SK-N-SH (cell line): ENCODE measurements at regions not wholly inside any gene's neighbourhood (a gene's known extent, or its start where the extent isn't known, plus 50 kb on each side); places are given as distances from the start of the nearest gene placed in this dataset.

Experiments
- CTCF ChIA-PET: fragments of 300-600, 350-600 bp; formaldehyde crosslinking; extraction: SDS; loops from one replicate; lab custom pipeline; 2021; lab: Yijun Ruan, JAX
- POLR2A ChIA-PET: fragments of 350-600 bp; sonication (Branson Sonifier 250); formaldehyde crosslinking; extraction: SDS; loops from one replicate; lab custom pipeline; 2020; ENCODE audit warnings: antibody characterized with exemption, inconsistent platforms; lab: Yijun Ruan, JAX
- DNase-seq: peaks from one replicate; pipeline ENCODE4 v3.0.0; 2012
- H2AFZ ChIP-seq: fragments of 200-600 bp; sonication (generic); 2 replicates; pipeline ENCODE4 v1.8.1; 2016; ENCODE audit warnings: antibody characterized with exemption, mild to moderate bottlenecking, low read depth
- H3F3A ChIP-seq: fragments of 200-600 bp; sonication (generic); replicated peaks from 2 replicates; pipeline ENCODE3; 2016; ENCODE audit warnings: antibody characterized with exemption, mild to moderate bottlenecking; ENCODE audit not compliant: insufficient read depth
- H3K27ac ChIP-seq, 2 experiments: fragments of 200-500 bp in 1 of 2; fragments of 200-600 bp in 1 of 2; sonication (Bioruptor generic) in 1 of 2; sonication (generic), shearing (Covaris generic) in 1 of 2; 2 replicates each; pipeline versions ENCODE4 v1.5.1 to v1.6.1; 2014 to 2016; ENCODE audit warnings: low read depth in 2 of 2, inconsistent platforms in 1 of 2, low read length in 1 of 2, mild to moderate bottlenecking in 1 of 2, mixed read lengths in 1 of 2
- H3K27me3 ChIP-seq: fragments of 200-600 bp; sonication (generic), shearing (Covaris generic); 2 replicates; pipeline ENCODE4 v1.6.1; 2016; ENCODE audit warnings: mixed run types; ENCODE audit not compliant: insufficient read depth
- H3K36me3 ChIP-seq, 2 experiments: fragments of 200-500 bp in 1 of 2; fragments of 200-600 bp in 1 of 2; sonication (Bioruptor generic) in 1 of 2; sonication (generic) in 1 of 2; replicated peaks in 1 of 2; 2 replicates each; pipeline versions ENCODE3 to v1.5.1; 2014 to 2016; ENCODE audit warnings: low read length in 1 of 2, mild to moderate bottlenecking in 1 of 2; ENCODE audit not compliant: insufficient read depth in 2 of 2, control insufficient read depth in 1 of 2
- H3K4me1 ChIP-seq, 2 experiments: fragments of 200-500 bp in 1 of 2; fragments of 200-600 bp in 1 of 2; sonication (Bioruptor generic) in 1 of 2; sonication (generic), shearing (Covaris generic) in 1 of 2; 2 replicates each; pipeline versions ENCODE4 v1.5.1 to v1.6.1; 2014 to 2016; ENCODE audit warnings: low read depth in 1 of 2, low read length in 1 of 2, mixed run types in 1 of 2; ENCODE audit not compliant: insufficient read depth in 2 of 2, control insufficient read depth in 1 of 2
- H3K4me2 ChIP-seq: fragments of 200-600 bp; sonication (generic), shearing (Covaris generic); 2 replicates; pipeline ENCODE4 v1.6.1; 2017; ENCODE audit warnings: mixed run types
- H3K4me3 ChIP-seq, 2 experiments: fragments of 200-500 bp in 1 of 2; fragments of 200-600 bp in 1 of 2; sonication (Bioruptor generic) in 1 of 2; sonication (generic), shearing (Covaris generic) in 1 of 2; 2 replicates each; pipeline versions ENCODE4 v1.5.1 to v1.8.1; 2014 to 2016; ENCODE audit warnings: low read depth in 2 of 2, inconsistent platforms in 1 of 2, low read length in 1 of 2, mild to moderate bottlenecking in 1 of 2, mixed read lengths in 1 of 2, moderate library complexity in 1 of 2
- H3K79me2 ChIP-seq: fragments of 200-600 bp; sonication (generic); 2 replicates; pipeline ENCODE4 v1.8.1; 2017; ENCODE audit warnings: mild to moderate bottlenecking; ENCODE audit not compliant: insufficient read depth
- H3K9ac ChIP-seq: fragments of 200-600 bp; sonication (generic); 2 replicates; pipeline ENCODE4 v1.6.1; 2017; ENCODE audit warnings: mixed run types
- H3K9me2 ChIP-seq: fragments of 200-600 bp; sonication (generic); 2 replicates; pipeline ENCODE4 v1.6.1; 2017; ENCODE audit warnings: mixed run types
- H3K9me3 ChIP-seq: fragments of 200-600 bp; sonication (generic); 2 replicates; pipeline ENCODE4 v1.6.1; 2017; ENCODE audit warnings: mixed run types, mild to moderate bottlenecking, moderate library complexity
- H4K20me1 ChIP-seq: fragments of 200-600 bp; sonication (generic); 2 replicates; pipeline ENCODE4 v1.6.1; 2017; ENCODE audit warnings: mild to moderate bottlenecking, mixed run types; ENCODE audit not compliant: insufficient read depth
- CTCF ChIP-seq: fragments of 200-600 bp; sonication (generic); IDR thresholded peaks from 2 replicates; pipeline ENCODE4 v1.6.1; 2017; ENCODE audit warnings: antibody characterized with exemption, mild to moderate bottlenecking, moderate library complexity
- FOXJ3 ChIP-seq: sonication (generic); formaldehyde crosslinking; IDR thresholded peaks from 2 replicates; pipeline ENCODE4 v1.5.1; 2020; ENCODE audit warnings: mild to moderate bottlenecking, missing genetic modification reagents
- JUND ChIP-seq: IDR thresholded peaks from 2 replicates; pipeline ENCODE4 v1.4.0; 2012
- MAX ChIP-seq: IDR thresholded peaks from 2 replicates; pipeline ENCODE4 v1.4.0; 2012; ENCODE audit warnings: low read depth
- MXI1 ChIP-seq: IDR thresholded peaks from 2 replicates; pipeline ENCODE4 v1.6.1; 2012; ENCODE audit warnings: mild to moderate bottlenecking, low read depth, low read length, improper control_type of control experiment
- NRF1 ChIP-seq: IDR thresholded peaks from 2 replicates; pipeline ENCODE4 v1.6.1; 2012; ENCODE audit warnings: low read depth, mild to moderate bottlenecking, low read length
- RFX5 ChIP-seq: IDR thresholded peaks from 2 replicates; pipeline ENCODE4 v1.6.1; 2012; ENCODE audit warnings: mild to moderate bottlenecking, improper control_type of control experiment, low read length
- TCF12 ChIP-seq: IDR thresholded peaks from 2 replicates; pipeline ENCODE4 v1.4.0; 2012
- TEAD4 ChIP-seq: IDR thresholded peaks from 2 replicates; pipeline ENCODE4 v1.4.0; 2012; ENCODE audit warnings: mild to moderate bottlenecking, borderline replicate concordance; ENCODE audit not compliant: insufficient read depth
- ZBTB33 ChIP-seq: IDR thresholded peaks from 2 replicates; pipeline ENCODE4 v1.4.0; 2012; ENCODE audit warnings: low read depth, borderline replicate concordance
- WGBS: methylation state at CpG from one replicate; pipeline ENCODE4 v1.1.6; 2017; ENCODE audit warnings: low lambda C conversion rate; 5-methylcytosine and 5-hydroxymethylcytosine counted together
- TF ChIP-seq, protein P1 (sequence below): IDR thresholded peaks from 2 replicates; pipeline ENCODE4; 2012

DNA sequence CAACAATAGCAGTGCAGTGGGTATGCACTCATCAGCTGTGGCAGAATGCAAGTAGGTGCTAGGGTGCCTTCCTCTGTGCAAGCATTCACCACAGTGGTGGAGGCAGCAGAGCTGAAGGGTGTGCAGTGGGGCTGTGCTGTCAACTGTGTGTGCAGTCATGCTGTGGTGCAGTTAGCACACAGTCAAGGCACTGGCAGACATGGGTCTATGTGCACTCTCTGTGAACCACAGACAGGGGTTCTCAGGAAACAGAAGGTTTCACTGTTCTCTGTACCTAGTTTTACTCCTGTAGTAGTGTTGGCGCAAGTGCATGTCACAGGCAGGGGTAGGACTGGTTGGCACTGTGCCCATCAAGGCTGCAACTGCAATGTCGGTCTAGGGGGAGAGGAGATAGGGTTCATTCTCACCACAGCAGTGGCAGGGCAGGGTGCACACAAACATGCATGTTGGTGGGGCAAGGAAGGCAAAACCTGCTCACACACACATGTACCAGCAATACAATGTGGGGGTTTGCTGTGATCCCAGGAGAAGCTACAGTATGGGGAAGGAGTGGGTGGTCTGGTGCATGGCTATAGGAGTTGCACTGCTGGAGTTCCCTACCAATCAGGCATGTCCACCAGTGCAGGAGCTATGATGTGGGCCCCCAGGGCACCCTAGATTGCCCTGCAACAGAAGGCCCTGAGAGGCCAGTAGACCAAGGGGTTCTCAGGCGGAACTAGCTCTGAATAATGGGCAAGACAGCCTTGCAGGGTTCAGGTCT, 242.7 kb upstream of the DDX18 start (continued):
- no peak for TF ChIP-seq FOXJ3 (CRISPR knock-in tag)
- no peak for TF ChIP-seq MAX
- TF ChIP-seq, protein P1, sequence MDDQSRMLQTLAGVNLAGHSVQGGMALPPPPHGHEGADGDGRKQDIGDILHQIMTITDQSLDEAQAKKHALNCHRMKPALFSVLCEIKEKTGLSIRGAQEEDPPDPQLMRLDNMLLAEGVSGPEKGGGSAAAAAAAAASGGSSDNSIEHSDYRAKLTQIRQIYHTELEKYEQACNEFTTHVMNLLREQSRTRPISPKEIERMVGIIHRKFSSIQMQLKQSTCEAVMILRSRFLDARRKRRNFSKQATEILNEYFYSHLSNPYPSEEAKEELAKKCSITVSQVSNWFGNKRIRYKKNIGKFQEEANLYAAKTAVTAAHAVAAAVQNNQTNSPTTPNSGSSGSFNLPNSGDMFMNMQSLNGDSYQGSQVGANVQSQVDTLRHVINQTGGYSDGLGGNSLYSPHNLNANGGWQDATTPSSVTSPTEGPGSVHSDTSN, result no peak
- TF ChIP-seq TCF12, result no peak

DNA sequence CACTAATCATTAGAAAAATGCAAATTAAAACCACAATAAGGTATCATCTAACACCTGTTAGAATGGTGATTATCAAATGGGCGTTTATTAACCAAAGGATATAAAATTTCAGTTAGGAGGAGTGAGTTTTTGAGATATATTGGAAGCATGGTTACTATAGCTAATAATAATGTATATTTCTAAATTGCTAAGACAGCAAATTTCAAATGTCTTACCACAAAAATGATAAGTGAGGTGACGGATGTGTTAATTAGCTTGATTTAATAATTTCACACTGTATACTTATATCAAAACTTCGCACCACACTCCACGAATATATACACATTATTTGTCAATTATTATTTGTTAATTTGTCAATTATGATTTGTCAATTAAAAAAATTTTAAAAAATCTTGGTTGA, 227.2 kb upstream of the DDX18 start:
- POLR2A ChIA-PET, result no interaction called here

More for the DNA sequence above, 227.2 kb upstream of the DDX18 start:
- no peak for DNase-seq
- Histone ChIP-seq H3K4me1 (no peaks in the 10 kb centered on the region), H3K36me3 (no peaks in the 10 kb centered on the region), H2AFZ (no peak overlapping the region), H3K27ac (no peak overlapping the region), H3K9me2 (no peaks in the 10 kb centered on the region), H3K79me2 (no peaks in the 10 kb centered on the region), H3K4me2 (no peak overlapping the region), H3K27me3 (no peaks in the 10 kb centered on the region), H3K4me3 (no peak overlapping the region), H4K20me1 (no peaks in the 10 kb centered on the region), H3F3A (no peaks in the 10 kb centered on the region), H3K9me3 (no peaks in the 10 kb centered on the region), H3K9ac (no peak overlapping the region)
- CTCF ChIA-PET, result interaction anchor here (1.1 kb wide), 1 partner anchor 185 kb away, joined by 4 read pairs; no protein-coding TSS in a partner anchor
- 27% methylated on average over 4 of the region's 4 CpGs for WGBS
- no peak for TF ChIP-seq MXI1
- TF ChIP-seq ZBTB33, result no peak
- TF ChIP-seq JUND, result no peak
- TF ChIP-seq TEAD4, result no peak
- no peak for TF ChIP-seq TCF12
- no peak for TF ChIP-seq CTCF
- TF ChIP-seq NRF1, result no peak
- no peak for TF ChIP-seq RFX5
